RPMI7951 (cell line): ENCODE measurements at regions not wholly inside any gene's neighbourhood (a gene's known extent, or its start where the extent isn't known, plus 50 kb on each side); places are given as distances from the start of the nearest gene placed in this dataset.
"Not testable (repeated sequence)": the region's sequence is repeated elsewhere in the genome, so short reads cannot be mapped to it uniquely, and the experiment has no call there.

Experiments
- DNase-seq: peaks from one replicate; pipeline ENCODE4 v3.0.0-alpha.2; 2012; ENCODE audit warnings: low read depth

DNA sequence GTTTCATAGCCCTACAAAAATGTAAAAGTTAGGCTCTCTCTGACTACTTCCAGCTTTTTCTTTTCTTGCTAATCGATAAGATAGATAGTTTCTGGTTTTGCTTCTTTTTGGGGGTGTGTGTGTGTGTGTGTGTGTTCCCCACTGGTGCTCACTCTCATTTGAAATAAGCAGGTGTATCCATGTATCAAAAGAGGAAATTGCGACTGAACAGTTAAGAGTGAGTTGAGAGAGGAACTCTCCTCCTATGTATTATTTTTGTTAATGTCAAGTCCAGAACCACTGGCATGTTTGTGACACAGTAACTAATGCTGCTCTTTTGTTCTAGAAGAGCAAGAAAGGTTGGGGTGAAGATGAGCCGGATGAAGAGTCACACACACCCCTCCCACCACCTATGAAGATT is 96.7 kb upstream of the UMPS start:
- DNase-seq, result no peak

DNA sequence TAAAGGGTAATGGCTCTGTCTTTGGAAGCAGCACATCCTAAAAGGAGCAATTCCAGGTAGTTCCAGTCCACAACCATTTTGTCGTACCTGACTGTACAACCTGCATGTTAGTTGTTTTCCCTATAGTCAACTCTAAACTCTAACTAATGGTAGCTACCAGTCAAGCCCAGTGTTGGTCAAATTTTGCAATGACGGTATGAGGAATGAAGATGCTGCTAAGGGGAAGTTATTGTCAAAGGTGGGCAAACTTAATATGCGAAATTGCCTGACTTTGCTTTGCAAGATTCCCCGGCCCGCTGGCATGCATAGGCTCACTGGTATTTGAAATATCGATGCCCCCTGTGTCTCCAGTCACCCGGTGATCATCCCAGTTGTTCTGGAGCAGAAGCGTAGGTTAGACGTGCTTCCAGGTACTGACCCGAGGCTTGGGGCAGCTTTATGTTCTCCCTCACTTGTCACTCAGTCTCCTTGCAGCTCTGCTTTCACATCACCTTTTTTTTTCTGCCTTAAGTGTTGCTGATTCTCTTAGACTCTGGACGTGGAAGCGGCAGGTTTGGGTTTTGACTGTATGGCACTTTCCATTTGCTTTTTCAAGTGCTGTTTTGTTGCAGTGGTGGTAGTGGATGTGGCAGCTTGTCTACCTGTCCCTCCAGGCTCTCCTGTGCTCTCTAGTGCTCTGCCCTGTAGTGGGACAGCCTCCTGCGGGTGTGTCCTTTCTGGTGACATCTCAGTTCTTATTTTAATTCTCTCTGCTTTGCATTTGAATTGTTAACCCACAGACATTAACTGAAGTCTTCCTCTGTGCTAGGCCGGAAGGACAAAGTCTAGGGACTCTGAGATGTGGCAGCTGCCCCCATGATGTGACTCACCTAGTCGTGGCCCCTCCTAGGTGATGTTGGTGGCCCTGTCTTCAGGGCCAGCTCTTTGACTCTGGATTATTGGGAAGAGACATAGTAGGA is 95.8 kb upstream of the UMPS start:
- no peak for DNase-seq

DNA sequence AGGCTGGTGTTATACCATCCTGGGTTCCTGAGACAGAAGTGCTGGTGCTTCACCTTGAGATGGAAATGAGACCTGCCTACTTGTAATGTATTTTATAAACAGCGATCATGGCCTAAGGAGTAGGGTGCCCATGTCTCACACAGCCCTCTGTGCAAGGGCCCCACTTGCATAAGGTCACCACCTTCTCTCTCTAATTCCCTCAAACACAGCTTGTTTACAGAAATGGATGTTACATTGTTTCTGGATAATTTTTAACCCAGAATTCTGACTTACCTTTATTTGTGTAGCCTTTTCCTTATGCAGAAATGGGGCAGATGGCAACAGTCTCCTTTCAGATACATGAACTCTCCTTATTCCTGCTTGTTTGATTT is 95.1 kb upstream of the UMPS start:
- DNase-seq, result no peak

DNA sequence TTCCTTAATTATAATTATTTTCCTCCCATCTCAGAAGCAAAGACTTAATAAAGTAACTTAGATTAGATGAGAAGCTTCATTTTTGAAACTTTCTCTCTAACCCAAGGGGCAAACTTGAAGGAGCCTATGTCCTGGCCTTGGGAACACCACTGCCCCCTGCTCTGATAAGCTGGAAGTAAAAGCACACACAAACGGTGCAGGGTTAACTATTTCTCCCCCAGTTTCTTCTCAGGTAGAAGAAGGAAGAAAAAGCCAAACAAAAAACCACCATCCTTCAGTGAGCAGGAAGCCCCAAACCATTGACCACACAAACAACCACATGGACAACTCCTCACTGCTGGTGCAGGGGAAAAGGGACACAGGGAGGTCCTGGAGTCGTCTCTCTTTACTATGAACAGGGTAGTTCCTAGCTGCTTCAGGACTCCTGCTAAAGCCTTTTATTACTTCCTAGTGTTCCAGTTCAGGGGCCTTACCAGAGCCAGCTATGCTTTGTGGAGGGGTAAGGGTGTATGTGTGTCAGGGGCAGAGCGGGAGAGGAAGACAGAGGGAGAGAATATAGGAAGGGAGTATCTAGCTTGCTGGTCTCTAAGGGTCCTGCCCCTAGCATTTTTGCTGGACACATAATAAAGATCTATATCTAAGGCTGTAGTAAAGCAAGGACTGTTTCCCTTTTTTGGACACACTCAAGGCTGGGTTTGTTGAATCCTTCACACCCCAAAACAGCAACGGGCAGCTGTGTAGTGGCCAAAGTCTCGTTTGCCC is 94.0 kb upstream of the UMPS start:
- DNase-seq, result no peak

DNA sequence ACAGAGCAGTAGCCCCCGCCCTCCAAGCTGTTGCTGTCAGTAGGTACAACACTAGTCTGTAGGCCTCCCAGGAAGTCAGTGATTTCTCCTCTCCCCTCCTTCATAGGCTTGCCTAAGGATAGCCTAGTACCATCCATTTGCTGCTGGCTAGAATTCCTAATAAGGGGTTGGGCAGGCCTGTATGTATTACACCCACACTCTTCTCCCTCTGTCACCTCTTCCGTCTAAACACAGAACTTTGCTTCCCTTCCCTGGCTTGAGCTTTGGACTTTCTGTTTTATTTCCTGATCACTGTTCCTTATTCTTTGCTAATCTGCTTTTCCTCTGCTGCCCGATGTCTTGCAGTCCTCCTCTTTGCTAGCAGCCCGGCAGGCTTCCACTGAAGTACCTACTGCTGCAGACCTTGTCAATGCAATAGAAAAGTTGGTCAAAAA is 93.4 kb upstream of the UMPS start:
- DNase-seq, result no peak

DNA sequence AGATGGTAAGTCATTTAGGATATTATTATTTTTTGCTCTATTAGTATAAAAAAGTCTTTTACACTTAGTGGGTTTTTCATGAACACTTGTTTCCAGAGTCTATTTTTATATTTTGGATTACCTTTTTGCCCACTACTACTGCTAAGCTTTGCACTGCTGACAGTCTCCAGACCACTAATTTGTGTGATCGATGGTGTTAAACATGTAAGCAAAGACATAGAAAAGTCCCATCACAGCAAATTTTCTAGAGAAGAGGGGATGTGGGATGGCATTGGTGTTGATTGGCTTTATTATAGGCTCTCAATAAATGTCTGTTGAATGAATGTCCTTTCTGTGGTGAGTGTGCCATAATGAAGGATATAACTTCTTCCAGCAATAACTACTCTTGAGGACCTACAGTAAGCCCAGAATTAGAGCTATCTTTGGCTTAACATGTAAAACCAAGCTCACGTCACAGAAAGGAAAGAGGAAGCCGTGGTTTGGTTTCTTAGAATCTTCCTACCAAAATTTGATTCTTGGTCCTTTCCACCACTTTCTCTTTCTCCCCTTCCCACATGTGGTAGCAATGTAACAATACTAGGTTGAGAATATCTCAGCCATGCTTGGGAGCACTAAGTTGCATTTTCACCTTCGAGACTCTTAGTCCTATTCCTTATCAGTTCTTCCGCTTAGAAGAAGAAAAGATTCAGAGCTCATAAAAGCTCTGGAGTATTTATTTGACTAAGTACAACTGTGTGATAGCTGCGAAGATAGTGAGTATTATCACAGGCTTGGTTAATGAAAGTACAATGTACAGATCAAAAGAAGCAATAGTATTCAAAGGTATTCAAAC is 90.6 kb upstream of the UMPS start:
- DNase-seq, result no peak

DNA sequence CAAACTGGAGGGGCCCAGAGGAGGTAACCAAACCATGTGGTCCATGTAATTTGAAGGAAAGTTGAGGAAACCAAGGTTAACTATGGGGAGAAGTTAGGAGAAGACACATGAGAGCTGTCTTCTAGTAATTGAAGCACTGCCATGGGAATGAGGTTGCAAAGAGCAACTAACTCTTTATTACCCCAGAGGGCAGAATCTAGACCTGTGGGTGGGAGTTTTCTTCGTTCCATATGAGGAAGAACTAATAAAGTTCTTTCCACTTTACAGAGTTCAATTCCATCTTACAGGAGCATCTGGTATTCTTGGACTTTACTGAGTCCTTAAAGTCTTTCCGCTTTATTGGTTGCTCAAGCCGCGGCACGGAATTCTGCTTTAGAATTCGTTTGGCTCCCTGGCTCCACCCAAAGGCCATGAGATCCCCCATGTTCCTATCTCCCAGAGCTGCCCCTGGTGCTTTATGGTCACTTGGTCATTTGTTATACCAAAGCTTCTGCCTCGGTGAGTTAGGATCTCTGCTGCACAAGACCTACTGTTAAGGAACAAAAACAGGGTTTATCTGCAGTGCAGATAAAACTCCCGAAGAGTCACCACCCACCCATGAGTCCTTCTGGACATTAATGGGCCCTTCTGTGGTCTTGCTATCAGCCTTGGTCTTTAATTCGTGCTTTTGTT is 89.5 kb upstream of the UMPS start:
- DNase-seq, result no peak

DNA sequence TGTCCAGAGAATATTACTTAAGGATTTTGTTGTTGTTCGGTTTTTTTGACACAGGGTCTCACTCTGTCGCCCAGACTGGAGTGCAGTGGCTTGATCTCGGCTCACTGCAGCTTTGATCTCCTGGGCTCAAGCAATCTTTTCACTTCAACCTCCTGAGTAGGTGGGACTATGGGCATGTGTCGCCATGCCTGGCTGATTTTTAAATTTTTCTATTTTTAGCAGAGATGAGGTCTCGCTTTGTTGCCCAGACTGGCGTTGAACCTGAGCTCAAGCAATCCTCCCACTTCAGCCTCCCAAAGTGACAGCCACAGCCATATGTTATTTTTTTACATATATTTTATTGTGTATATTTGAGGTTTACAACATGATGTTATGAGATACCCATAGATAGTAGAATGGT is 86.8 kb upstream of the UMPS start:
- DNase-seq, result no peak

DNA sequence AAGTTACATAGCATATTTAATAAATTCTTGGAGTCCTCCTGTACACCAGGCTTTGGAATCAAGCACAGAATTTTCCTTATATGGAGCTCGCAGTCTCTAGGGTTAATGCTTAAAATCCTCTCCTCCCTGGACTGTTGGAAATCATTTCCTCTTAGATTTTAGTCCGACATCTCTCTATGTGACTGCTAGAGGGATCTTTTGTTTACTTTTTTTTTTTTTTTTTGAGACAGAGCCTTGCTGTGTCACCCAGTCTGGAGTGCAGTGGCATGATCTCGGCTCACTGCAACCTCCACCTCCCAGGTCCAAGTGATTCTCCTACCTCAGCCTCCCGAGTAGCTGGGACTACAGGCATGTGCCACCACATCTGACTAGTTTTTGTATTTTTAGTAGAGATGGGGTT is 84.1 kb upstream of the UMPS start:
- not testable (repeated sequence) for DNase-seq

DNA sequence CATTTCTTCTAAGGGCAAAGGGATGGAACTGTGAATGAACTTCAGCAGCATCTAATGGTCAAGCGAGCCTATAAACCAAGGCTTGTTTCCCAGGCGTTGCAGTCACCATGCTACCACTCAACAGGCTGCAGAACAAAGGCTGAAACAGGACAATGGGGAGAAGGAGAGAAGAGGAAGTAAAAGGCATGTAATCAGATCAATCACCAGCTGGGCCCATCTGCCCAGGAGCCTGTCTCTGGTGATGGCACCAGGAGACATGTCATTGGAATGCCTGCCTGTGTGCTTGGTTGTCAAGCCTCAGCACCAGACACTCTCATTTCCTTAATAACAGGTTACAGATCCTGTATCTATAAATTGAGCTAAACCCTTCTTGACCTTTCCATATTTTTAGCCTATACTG is 81.7 kb upstream of the UMPS start:
- DNase-seq, result no peak

DNA sequence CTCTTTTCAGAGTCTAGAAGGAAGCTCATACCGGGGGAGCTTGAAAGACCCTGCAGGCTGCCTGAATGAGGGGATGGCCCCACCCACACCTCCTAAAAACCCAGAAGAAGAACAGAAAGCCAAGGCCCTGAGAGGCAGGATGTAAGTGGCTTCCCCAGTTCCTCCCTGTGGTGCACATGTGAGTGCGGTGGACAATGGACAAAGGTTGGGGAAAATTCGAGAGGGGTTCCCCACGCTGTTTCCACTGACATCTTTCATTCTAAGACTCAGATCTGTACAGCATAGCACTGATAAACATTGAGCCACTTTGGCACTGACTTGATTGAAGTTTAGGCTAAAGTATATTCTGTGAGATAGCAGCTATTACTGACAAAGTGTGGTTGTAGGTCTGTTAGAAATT is 79.5 kb upstream of the UMPS start:
- no peak for DNase-seq

DNA sequence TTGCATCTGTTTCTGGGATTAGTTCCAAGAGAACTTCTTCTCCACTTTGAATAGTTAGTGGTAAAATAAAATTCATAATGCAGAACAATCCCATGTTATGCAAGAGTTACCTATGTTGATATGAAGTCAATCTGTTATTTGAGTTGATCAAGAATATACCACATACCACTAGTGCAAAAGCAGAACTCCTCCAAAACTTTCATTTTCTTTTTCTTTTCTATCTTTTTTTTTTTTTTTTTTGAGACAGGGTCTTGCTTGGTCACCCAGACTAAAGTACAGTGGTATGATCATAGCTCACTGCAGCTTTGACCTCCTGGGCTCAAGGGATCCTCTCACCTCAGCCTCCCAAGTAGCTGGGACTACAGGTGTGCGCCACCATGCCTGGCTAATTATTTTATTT is 78.8 kb upstream of the UMPS start:
- DNase-seq, result not testable (repeated sequence)

DNA sequence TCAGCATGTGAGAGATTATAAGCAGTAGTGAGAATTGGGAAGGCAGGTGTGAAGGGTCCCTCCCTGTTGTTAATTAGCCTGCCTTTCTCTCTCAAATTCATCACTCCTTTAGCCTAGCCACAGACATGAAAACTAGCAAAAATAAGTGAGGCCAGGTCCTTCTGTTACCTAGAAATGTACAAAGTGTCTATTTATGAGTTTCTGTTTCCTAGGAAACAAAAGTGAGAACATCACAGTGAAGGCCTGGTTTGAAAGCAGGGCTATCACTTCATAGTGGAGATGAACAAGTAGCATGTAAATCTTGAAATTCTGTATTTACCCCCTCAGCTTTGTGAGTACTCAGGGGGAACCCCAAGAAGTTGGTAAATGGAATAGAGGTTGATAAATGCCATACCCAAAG is 78.2 kb upstream of the UMPS start:
- no peak for DNase-seq

DNA sequence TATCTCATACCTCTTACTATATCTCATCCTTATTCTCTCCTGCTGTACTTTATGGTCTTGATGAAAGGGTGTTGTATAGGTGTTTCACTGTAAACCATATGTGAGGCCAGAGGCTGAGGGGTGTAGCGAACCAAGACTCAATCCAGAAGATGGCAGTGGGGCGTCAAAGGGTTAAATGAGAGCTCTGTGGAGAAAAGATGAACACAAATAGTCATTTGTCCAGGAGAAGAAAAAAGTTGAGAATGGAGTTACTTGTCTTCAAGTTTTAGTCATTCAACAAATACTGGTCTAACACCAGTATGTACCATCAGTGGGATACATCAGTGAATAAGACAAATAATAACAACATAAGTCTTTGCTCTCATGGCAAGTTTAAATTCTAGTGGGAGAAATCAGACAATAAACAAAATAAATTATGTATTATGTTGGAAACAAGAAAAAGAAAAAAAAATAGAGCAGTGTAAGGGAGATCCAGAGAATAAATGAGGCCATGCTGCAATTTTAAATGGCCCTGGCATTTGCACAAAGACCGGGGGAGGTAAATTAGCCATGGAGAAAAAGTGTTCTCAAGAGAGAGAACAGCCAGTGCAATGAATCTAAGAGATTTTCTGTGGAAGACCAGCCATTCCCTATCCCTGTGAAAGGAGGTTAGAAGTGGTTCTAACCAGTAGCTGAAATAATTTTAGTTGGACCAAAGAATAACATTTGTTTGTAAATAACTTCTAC is 77.0 kb upstream of the UMPS start:
- DNase-seq, result no peak

DNA sequence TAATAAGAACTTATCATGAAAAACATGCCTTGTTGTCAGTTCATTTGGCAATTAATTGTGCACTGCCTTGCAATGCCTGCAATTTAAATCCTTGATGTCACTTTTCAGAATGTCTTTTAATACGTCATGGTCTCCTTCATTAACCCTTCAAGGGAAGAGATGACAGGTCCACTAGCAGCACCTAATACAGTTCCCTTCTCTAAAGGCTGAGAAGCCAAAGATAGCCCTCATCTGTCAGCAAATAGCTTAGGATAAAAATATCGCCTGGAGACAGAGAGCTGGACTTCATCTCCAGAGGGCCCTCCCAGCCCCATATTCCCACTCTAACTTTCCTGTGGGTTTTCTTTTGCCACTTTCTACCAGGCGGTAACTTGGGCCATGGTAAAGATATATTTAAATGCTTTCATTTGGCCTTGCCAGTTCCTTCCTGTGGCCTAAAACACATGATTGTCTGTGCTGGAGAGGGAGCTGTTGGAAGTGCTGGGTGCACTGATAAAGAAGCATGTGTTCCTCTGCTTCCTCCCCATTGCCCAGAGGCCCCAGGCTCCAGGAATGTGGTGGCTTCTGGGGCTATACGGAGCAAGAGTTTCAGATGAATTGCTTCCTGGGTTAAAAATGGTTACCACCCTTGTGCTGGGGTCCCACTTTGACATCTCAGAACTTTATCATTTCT is 76.3 kb upstream of the UMPS start:
- DNase-seq, result peak; percentile 20

DNA sequence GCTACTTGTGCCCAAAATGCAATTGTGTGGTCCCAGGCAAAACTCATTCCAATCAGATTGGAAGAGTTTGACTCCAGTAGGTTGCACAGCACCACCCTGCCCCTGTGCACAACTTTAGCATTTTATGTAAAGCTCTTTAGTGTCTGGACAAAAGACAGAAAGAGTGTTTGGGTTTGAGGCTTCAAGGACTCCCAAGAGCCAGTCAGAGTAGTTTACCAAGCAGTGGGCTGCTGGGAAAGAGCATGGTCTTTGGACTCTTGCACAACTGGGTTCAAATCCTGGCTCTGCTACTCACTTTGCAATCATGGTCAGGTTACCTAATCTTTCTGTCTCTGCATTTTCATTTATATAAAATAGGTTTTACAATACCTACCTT is 75.8 kb upstream of the UMPS start:
- no peak for DNase-seq

DNA sequence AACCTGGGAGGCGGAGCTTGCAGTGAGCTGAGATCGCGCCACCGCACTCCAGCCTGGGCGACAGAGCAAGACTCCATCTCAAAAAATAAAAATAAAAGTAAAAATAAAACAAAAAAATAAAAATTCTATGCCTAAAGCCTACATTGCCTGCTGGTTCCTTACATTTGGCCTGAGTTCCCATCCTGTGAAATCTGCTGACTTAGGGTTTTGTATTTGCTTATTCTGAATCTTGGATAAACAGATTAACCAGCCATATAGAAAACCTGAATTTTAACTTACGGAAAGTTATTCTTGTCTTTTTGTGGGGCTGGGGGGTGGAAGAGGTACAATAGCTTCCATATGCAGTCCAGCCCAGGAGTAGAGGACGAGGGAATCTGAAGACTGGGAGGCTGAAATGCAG is 73.7 kb upstream of the UMPS start:
- DNase-seq, result no peak

DNA sequence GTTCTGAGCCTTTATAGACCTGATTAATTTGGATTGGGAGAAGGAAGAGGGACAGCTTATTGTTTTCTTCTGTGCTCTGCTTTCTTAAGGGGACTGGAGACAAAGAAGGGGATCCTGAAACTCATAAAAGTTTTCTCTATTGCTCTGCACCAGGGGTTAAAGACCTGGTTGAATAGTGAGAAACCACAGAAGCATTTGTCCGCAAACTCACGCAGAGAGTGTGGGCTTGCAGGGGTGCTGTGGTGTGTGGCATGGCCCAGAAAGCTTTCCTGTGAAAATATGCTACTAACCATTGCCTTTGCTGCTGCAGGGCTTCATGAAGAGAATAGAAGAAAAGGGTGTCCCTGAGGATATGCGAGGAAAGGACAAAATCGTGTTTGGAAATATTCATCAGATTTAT is 73.1 kb upstream of the UMPS start:
- no peak for DNase-seq

DNA sequence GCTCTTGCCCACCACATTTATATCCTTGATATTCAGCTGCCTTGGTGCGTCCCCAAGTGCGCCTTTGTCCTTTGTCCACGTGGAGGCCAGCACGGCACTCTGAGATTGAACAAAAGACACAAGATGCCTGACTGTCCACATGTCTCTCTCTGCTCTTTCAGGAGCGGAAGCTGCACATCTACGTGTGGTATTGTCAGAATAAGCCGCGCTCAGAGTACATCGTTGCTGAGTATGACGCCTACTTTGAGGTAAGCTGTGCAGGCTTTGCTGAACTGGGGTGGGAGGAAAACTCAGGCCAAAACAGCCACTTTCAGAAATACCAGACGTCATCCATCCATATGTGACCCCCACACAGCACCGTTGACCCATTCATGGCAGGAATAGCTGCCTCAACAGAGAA is 72.0 kb upstream of the UMPS start:
- DNase-seq, result no peak

DNA sequence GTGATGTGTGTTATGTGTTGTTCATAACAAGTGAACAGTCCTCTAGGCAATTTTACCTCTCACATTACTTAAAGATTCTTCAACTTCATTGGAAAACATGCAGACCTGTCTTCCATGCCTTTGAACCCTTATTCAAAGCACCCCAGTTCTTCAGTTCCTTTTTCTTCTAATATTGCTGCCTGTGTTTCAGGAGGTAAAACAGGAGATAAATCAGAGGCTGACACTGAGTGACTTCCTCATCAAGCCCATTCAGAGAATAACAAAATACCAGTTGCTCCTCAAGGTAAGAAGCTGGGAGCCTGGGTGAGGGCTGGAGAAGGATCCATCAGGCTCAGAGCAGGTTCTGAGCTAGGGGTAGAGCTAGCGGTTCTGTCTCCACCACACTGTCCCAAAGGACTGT is 71.1 kb upstream of the UMPS start:
- no peak for DNase-seq

DNA sequence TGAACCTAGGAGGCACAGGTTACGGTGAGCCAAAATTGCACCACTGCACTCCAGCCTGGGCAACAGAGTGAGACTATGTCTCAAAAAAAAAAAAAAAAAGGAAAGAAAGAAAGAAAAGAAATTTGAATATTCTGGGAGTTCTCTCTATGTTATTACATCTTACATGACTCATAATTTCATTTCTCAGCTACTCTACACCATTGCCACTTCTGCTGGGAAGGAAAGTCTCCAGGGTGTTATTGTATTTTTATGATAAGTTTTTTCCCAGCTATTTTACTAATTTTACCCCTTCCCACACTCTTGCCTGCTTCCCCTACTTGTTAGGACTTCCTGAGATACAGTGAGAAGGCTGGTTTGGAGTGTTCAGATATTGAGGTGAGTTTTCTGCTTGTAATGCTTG is 69.7 kb upstream of the UMPS start:
- no peak for DNase-seq
